NCI-H1417 (cell line): ENCODE measurements at regions not wholly inside any gene's neighbourhood (a gene's known extent, or its start where the extent isn't known, plus 50 kb on each side); places are given as distances from the start of the nearest gene placed in this dataset.
A peak's percentile ranks its signal among the peaks of the same experiment; 100 is the strongest.

Experiments
- DNase-seq, 3 experiments: peaks; one replicate each; lab custom pipeline; 2025; lab: John Stamatoyannopoulos, UW

- DNase-seq: peak in 1 of 3 experiments; percentile 15
Measured at GRCh38 chr14:97350894-97351731, 553.9 kb downstream of the VRK1 start.

GRCh38 chr14:97353102-97353501 is 555.9 kb downstream of the VRK1 start:
- DNase-seq: no peak

GRCh38 chr14:97354119-97354722 is 557.0 kb downstream of the VRK1 start:
- DNase-seq: no peak

GRCh38 chr14:97359341-97359740 is 562.2 kb downstream of the VRK1 start:
- peak; percentile 67 to 91 (median 85) for DNase-seq

GRCh38 chr14:97361181-97361580 is 564.0 kb downstream of the VRK1 start:
- DNase-seq: no peak

GRCh38 chr14:97361958-97362357 is 564.8 kb downstream of the VRK1 start:
- peak in 1 of 3 experiments; percentile 41 for DNase-seq

- peak in 1 of 3 experiments; percentile 63 for DNase-seq
Measured at GRCh38 chr14:97366400-97366799, 569.2 kb downstream of the VRK1 start.

GRCh38 chr14:97367278-97367677 is 570.1 kb downstream of the VRK1 start:
- DNase-seq: no peak

GRCh38 chr14:97368049-97368448 is 570.9 kb downstream of the VRK1 start:
- DNase-seq: peak in 1 of 3 experiments; percentile 18

GRCh38 chr14:97368900-97369564 is 571.9 kb downstream of the VRK1 start:
- DNase-seq: no peak

- DNase-seq: no peak
Measured at GRCh38 chr14:97369901-97370300, 572.7 kb downstream of the VRK1 start.

GRCh38 chr14:97376310-97376709 is 579.1 kb downstream of the VRK1 start:
- DNase-seq: no peak

GRCh38 chr14:97377550-97377949 is 580.4 kb downstream of the VRK1 start:
- DNase-seq: peak in 2 of 3 experiments; percentile 16 to 45

GRCh38 chr14:97379091-97379531 is 581.9 kb downstream of the VRK1 start:
- no peak for DNase-seq

- no peak for DNase-seq
Measured at GRCh38 chr14:97380539-97380941, 583.4 kb downstream of the VRK1 start.

GRCh38 chr14:97381309-97381708 is 584.1 kb downstream of the VRK1 start:
- no peak for DNase-seq

- peak in 2 of 3 experiments; percentile 10 to 66 for DNase-seq
Measured at GRCh38 chr14:97382616-97383226, 585.5 kb downstream of the VRK1 start.

- no peak for DNase-seq
Measured at GRCh38 chr14:97385727-97386126, 588.5 kb downstream of the VRK1 start.

- DNase-seq: no peak
Measured at GRCh38 chr14:97387252-97387874, 590.2 kb downstream of the VRK1 start.

GRCh38 chr14:97388408-97388807 is 591.2 kb downstream of the VRK1 start:
- DNase-seq: no peak

- no peak for DNase-seq
Measured at GRCh38 chr14:97390096-97390724, 593.0 kb downstream of the VRK1 start.
